Testis (tissue), 2 donors: ENCODE measurements at regions not wholly inside any gene's neighbourhood (a gene's known extent, or its start where the extent isn't known, plus 50 kb on each side); places are given as distances from the start of the nearest gene placed in this dataset.
"Not testable (repeated sequence)": the region's sequence is repeated elsewhere in the genome, so short reads cannot be mapped to it uniquely, and the experiment has no call there.

Experiments used
- CTCF ChIP-seq, 3 experiments: fragments of 450-650 bp in 2 of 3; fragments of 200-600 bp in 1 of 3; sonication (generic) in 1 of 3; IDR thresholded peaks; one replicate each; pipeline ENCODE4 v1.5.1; 2016 to 2019; ENCODE audit warnings: antibody characterized with exemption in 3 of 3, mild to moderate bottlenecking in 2 of 3, moderate library complexity in 1 of 3
- POLR2A ChIP-seq: fragments of 450-650 bp; IDR thresholded peaks from one replicate; pipeline ENCODE4 v1.6.1; 2017; ENCODE audit warnings: antibody characterized with exemption, mild to moderate bottlenecking, moderate library complexity

GRCh38 chr16:51516960-51517359, 365.9 kb upstream of the SALL1 start:
- not testable (repeated sequence) for TF ChIP-seq CTCF (IDR thresholded peaks at IDR 0.05); POLR2A
